Neural cell (in vitro differentiated cells): ENCODE measurements at regions not wholly inside any gene's neighbourhood (a gene's known extent, or its start where the extent isn't known, plus 50 kb on each side); places are given as distances from the start of the nearest gene placed in this dataset.

Source experiments
- EZH2 ChIP-seq: fragments of 200-600, 300-800 bp; shearing (Covaris generic), sonication (generic); IDR thresholded peaks from 2 replicates; pipeline ENCODE4 v1.6.1; 2014; ENCODE audit warnings: antibody characterized with exemption, low read length, borderline replicate concordance, mild to moderate bottlenecking; ENCODE audit not compliant: insufficient read depth, poor library complexity, severe bottlenecking
- SMC3 ChIP-seq: fragments of 450-650 bp; conservative IDR thresholded peaks from 2 replicates; pipeline ENCODE4 v1.6.1; 2014; ENCODE audit warnings: antibody characterized with exemption, mild to moderate bottlenecking, moderate library complexity; ENCODE audit not compliant: poor library complexity
- TF ChIP-seq, protein P1 (sequence below): fragments of 450-650 bp; IDR thresholded peaks from 2 replicates; pipeline ENCODE4 v1.5.1; 2014; ENCODE audit warnings: antibody characterized with exemption, mild to moderate bottlenecking, moderate library complexity; ENCODE audit not compliant: poor library complexity, severe bottlenecking
- TF ChIP-seq, protein P2 (sequence below): IDR thresholded peaks from 2 replicates; pipeline ENCODE4 v1.6.1; 2012; ENCODE audit warnings: borderline replicate concordance

GRCh38 chr9:107888773-107889227, 399.2 kb upstream of the KLF4 start:
- TF ChIP-seq, protein P1, sequence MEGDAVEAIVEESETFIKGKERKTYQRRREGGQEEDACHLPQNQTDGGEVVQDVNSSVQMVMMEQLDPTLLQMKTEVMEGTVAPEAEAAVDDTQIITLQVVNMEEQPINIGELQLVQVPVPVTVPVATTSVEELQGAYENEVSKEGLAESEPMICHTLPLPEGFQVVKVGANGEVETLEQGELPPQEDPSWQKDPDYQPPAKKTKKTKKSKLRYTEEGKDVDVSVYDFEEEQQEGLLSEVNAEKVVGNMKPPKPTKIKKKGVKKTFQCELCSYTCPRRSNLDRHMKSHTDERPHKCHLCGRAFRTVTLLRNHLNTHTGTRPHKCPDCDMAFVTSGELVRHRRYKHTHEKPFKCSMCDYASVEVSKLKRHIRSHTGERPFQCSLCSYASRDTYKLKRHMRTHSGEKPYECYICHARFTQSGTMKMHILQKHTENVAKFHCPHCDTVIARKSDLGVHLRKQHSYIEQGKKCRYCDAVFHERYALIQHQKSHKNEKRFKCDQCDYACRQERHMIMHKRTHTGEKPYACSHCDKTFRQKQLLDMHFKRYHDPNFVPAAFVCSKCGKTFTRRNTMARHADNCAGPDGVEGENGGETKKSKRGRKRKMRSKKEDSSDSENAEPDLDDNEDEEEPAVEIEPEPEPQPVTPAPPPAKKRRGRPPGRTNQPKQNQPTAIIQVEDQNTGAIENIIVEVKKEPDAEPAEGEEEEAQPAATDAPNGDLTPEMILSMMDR = no peak
- TF ChIP-seq, protein P2, sequence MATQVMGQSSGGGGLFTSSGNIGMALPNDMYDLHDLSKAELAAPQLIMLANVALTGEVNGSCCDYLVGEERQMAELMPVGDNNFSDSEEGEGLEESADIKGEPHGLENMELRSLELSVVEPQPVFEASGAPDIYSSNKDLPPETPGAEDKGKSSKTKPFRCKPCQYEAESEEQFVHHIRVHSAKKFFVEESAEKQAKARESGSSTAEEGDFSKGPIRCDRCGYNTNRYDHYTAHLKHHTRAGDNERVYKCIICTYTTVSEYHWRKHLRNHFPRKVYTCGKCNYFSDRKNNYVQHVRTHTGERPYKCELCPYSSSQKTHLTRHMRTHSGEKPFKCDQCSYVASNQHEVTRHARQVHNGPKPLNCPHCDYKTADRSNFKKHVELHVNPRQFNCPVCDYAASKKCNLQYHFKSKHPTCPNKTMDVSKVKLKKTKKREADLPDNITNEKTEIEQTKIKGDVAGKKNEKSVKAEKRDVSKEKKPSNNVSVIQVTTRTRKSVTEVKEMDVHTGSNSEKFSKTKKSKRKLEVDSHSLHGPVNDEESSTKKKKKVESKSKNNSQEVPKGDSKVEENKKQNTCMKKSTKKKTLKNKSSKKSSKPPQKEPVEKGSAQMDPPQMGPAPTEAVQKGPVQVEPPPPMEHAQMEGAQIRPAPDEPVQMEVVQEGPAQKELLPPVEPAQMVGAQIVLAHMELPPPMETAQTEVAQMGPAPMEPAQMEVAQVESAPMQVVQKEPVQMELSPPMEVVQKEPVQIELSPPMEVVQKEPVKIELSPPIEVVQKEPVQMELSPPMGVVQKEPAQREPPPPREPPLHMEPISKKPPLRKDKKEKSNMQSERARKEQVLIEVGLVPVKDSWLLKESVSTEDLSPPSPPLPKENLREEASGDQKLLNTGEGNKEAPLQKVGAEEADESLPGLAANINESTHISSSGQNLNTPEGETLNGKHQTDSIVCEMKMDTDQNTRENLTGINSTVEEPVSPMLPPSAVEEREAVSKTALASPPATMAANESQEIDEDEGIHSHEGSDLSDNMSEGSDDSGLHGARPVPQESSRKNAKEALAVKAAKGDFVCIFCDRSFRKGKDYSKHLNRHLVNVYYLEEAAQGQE = no peak
- TF ChIP-seq EZH2 = no peak
- no peak for TF ChIP-seq SMC3
